GM13976 (cell line): ENCODE measurements at regions not wholly inside any gene's neighbourhood (a gene's known extent, or its start where the extent isn't known, plus 50 kb on each side); places are given as distances from the start of the nearest gene placed in this dataset.

Experiments used
- DNase-seq: peaks from one replicate; pipeline ENCODE4 v3.0.0; 2012; ENCODE audit warnings: low spot score
- in situ Hi-C: fragments of 300-500 bp; cut with MboI; formaldehyde crosslinking; loops from one replicate; pipeline ENCODE4 v1.12.0; 2022; ENCODE audit warnings: low sequenced_read_pairs, mixed read lengths, inconsistent platforms; ENCODE audit not compliant: unreplicated experiment
- TF ChIP-seq, protein P1 (sequence below): IDR thresholded peaks from 2 replicates; pipeline ENCODE4 v1.5.1; 2012; ENCODE audit warnings: borderline replicate concordance, mild to moderate bottlenecking; ENCODE audit not compliant: insufficient read depth; ENCODE audit errors: extremely low read depth, missing control alignments, control extremely low read depth

GRCh38 chr5:61246768-61247307 lies 84.6 kb upstream of the SMIM15 start:
- TF ChIP-seq, protein P1, sequence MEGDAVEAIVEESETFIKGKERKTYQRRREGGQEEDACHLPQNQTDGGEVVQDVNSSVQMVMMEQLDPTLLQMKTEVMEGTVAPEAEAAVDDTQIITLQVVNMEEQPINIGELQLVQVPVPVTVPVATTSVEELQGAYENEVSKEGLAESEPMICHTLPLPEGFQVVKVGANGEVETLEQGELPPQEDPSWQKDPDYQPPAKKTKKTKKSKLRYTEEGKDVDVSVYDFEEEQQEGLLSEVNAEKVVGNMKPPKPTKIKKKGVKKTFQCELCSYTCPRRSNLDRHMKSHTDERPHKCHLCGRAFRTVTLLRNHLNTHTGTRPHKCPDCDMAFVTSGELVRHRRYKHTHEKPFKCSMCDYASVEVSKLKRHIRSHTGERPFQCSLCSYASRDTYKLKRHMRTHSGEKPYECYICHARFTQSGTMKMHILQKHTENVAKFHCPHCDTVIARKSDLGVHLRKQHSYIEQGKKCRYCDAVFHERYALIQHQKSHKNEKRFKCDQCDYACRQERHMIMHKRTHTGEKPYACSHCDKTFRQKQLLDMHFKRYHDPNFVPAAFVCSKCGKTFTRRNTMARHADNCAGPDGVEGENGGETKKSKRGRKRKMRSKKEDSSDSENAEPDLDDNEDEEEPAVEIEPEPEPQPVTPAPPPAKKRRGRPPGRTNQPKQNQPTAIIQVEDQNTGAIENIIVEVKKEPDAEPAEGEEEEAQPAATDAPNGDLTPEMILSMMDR: no peak
- DNase-seq: no peak
- in situ Hi-C loops: no loop called here

DNA sequence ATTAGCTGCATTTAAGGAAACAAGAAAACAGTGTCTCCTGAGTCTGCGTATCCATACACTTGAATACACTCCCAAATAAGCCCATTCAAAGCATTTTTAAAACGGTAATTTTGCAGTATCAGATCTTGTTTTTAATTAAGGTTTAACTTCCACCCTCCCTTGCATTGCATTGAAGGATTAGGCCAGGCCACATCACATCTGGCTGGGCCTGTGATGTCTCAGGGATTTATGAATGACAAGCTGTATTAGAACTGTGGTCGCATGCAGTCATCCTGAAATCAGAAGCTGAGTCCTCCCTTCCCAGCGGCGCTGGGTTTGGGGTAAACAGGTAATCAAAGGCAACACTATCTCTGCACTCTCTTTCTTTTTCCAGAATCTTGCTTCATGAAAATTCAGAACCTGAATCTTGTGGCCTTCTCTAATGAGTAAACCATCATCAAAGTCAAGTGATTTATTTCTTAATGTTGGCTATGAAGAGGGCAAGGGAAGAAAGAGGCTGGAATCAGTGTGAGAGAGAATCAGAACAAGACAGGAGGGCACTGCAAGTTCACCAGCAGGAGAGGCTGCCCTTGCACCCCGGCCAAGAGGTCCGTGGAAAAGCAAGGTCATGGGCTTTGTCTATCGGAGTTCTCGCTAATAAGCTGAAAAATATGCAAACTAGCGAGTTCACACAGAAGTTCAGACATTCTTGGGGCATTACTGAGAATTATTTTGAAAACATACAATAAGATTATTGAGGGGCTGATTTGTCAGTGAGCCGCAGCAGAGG lies 80.0 kb upstream of the ZSWIM6 start:
- in situ Hi-C loops: no loop called here
- DNase-seq: no peak
- TF ChIP-seq, protein P1: no peak

DNA sequence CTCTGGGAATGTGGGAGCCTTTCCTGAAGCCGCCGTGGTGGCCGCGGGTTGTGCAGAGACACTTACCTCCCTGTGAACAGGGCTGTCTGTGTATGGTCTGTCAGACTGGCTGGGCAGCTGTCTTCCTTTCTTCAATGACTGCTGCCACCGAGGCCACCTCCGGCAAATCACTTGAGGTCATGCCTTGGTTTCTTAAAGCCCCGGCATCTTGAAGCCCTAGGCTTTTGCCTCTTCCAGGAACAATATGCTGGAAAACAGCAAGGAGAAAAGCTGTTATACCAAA lies 79.5 kb upstream of the ZSWIM6 start:
- TF ChIP-seq, protein P1: no peak
- no peak for DNase-seq
- in situ Hi-C loops: no loop called here

- TF ChIP-seq, protein P1: no peak
- DNase-seq: no peak
- in situ Hi-C loops: no loop called here
Measured at GRCh38 chr5:61253547-61253946, 78.5 kb upstream of the ZSWIM6 start.

GRCh38 chr5:61254969-61255555 lies 77.0 kb upstream of the ZSWIM6 start:
- no peak for DNase-seq
- TF ChIP-seq, protein P1: no peak
- in situ Hi-C loops: no loop called here

- no peak for DNase-seq
- in situ Hi-C loops: no loop called here
- TF ChIP-seq, protein P1: no peak
Measured at GRCh38 chr5:61256474-61256873, 75.6 kb upstream of the ZSWIM6 start.
